HCT116 (cell line): ENCODE measurements at regions not wholly inside any gene's neighbourhood (a gene's known extent, or its start where the extent isn't known, plus 50 kb on each side); places are given as distances from the start of the nearest gene placed in this dataset.

Experiments used
- ATAC-seq: fragments of 200-7000 bp; cut with Tn5 transposase; 2 replicates; pipeline ENCODE4 v1.9.1; 2020; ENCODE audit warnings: mild to moderate bottlenecking, moderate library complexity
- BruUV-seq: library from RNA; stranded (reverse); fragments of 400-500 nt; replicated peaks from 2 replicates; lab custom pipeline; 2021; lab: Mats Ljungman, UMichigan
- CTCF ChIA-PET: fragments of 300-600 bp; sonication (Branson Sonifier 250); formaldehyde crosslinking; loops from one replicate; lab custom pipeline; 2021; ENCODE audit warnings: antibody characterized with exemption; lab: Charles Lee
- POLR2A ChIA-PET: fragments of 300-600, 350-600 bp; sonication (Branson Sonifier 250); formaldehyde crosslinking; loops from one replicate; lab custom pipeline; 2021; ENCODE audit warnings: antibody characterized with exemption; lab: Charles Lee
- RAD21 ChIA-PET, 2 experiments: fragments of 300-600 bp; sonication (Branson Sonifier 250); formaldehyde crosslinking; loops; one replicate each; lab custom pipeline; 2023; ENCODE audit warnings: low total read pairs in 2 of 2; ENCODE audit not compliant: uncharacterized antibody in 2 of 2, unreplicated experiment in 2 of 2, low non-redundant PET in 1 of 2; lab: Charles Lee
- DNase-seq: peaks from one replicate; pipeline ENCODE4 v3.0.0-alpha.2; 2010; ENCODE audit warnings: low read depth, low spot score
- H2AFZ ChIP-seq: fragments of 200-600 bp; shearing (Covaris generic), sonication (generic); 2 replicates; pipeline ENCODE4 v1.6.1; 2017; ENCODE audit warnings: low read depth, mixed run types, mixed read lengths, antibody characterized with exemption, low read length; ENCODE audit not compliant: poor library complexity, severe bottlenecking
- H3K27ac ChIP-seq: 2 replicates; pipeline ENCODE4 v1.5.1; 2012; ENCODE audit warnings: low read depth, low read length
- H3K27me3 ChIP-seq: fragments of 200-600 bp; sonication (generic); 2 replicates; pipeline ENCODE4 v1.6.1; 2016; ENCODE audit warnings: mixed run types, low read length, mixed read lengths; ENCODE audit not compliant: insufficient read depth
- H3K36me3 ChIP-seq, 2 experiments: fragments of 200-500 bp in 1 of 2; fragments of 200-600 bp in 1 of 2; sonication (Bioruptor generic) in 1 of 2; sonication (generic) in 1 of 2; 2 replicates each; pipeline versions ENCODE4 v1.5.1 to v1.6.1; 2014 to 2016; ENCODE audit warnings: low read length in 2 of 2, inconsistent platforms in 1 of 2, mixed read lengths in 1 of 2, mixed run types in 1 of 2; ENCODE audit not compliant: insufficient read depth in 2 of 2, control insufficient read depth in 1 of 2
- H3K4me1 ChIP-seq, 2 experiments: fragments of 200-600 bp in 1 of 2; sonication (generic) in 1 of 2; 2 replicates each; pipeline versions ENCODE4 v1.5.1 to v1.6.1; 2012 to 2017; ENCODE audit warnings: low read length in 2 of 2, inconsistent platforms in 1 of 2, mild to moderate bottlenecking in 1 of 2, mixed read lengths in 1 of 2, mixed run types in 1 of 2, moderate library complexity in 1 of 2; ENCODE audit not compliant: insufficient read depth in 2 of 2, control insufficient read depth in 1 of 2
- H3K4me2 ChIP-seq: fragments of 200-600 bp; sonication (generic); 2 replicates; pipeline ENCODE4 v1.6.1; 2017; ENCODE audit warnings: mixed run types, low read length, mixed read lengths
- H3K4me3 ChIP-seq, 2 experiments: fragments of 200-600 bp in 1 of 2; sonication (generic) in 1 of 2; replicated peaks in 1 of 2; 2 replicates each; pipeline ENCODE4 v1.5.1; 2011 to 2016; ENCODE audit warnings: low read length in 2 of 2, control low read depth in 1 of 2, low read depth in 1 of 2, mild to moderate bottlenecking in 1 of 2, mixed read lengths in 1 of 2, mixed run types in 1 of 2
- H3K79me2 ChIP-seq: fragments of 200-600 bp; sonication (generic); 2 replicates; pipeline ENCODE4 v1.6.1; 2017; ENCODE audit warnings: mild to moderate bottlenecking, mixed run types, low read length, moderate library complexity, mixed read lengths; ENCODE audit not compliant: insufficient read depth
- H3K9ac ChIP-seq: fragments of 200-600 bp; sonication (generic); 2 replicates; pipeline ENCODE4 v1.6.1; 2016; ENCODE audit warnings: low read length, mixed read lengths
- H3K9me2 ChIP-seq: fragments of 200-600 bp; sonication (generic), shearing (Covaris generic); 2 replicates; pipeline ENCODE4 v1.6.1; 2017; ENCODE audit warnings: mixed run types, mild to moderate bottlenecking, moderate library complexity; ENCODE audit not compliant: insufficient read depth
- H3K9me3 ChIP-seq, 2 experiments: fragments of 200-500 bp in 1 of 2; fragments of 200-600 bp in 1 of 2; sonication (Bioruptor generic) in 1 of 2; sonication (generic) in 1 of 2; 2 replicates each; pipeline ENCODE4 v1.6.1; 2014 to 2017; ENCODE audit warnings: low read length in 2 of 2, mixed read lengths in 2 of 2, inconsistent platforms in 1 of 2, low read depth in 1 of 2, mild to moderate bottlenecking in 1 of 2, mixed run types in 1 of 2, moderate library complexity in 1 of 2; ENCODE audit not compliant: control insufficient read depth in 1 of 2, insufficient read depth in 1 of 2
- H4K20me1 ChIP-seq: fragments of 200-600 bp; sonication (generic), shearing (Covaris generic); 2 replicates; pipeline ENCODE4 v1.6.1; 2017; ENCODE audit warnings: mixed run types, mild to moderate bottlenecking, moderate library complexity; ENCODE audit not compliant: insufficient read depth
- CBX3 ChIP-seq: IDR thresholded peaks from 2 replicates; pipeline ENCODE4 v1.6.1; 2012; ENCODE audit warnings: low read depth
- CEBPB ChIP-seq: IDR thresholded peaks from 2 replicates; pipeline ENCODE4 v1.6.1; 2012; ENCODE audit warnings: low read depth
- EGR1 ChIP-seq: IDR thresholded peaks from 2 replicates; pipeline ENCODE4 v1.6.1; 2012; ENCODE audit warnings: low read depth
- ELF1 ChIP-seq: IDR thresholded peaks from 2 replicates; pipeline ENCODE4 v1.6.1; 2012; ENCODE audit warnings: low read depth, borderline replicate concordance
- EZH2 ChIP-seq: fragments of 200-600 bp; sonication (generic); IDR thresholded peaks from 2 replicates; pipeline ENCODE4 v1.6.1; 2017; ENCODE audit warnings: antibody characterized with exemption, mixed run types
- JUND ChIP-seq: IDR thresholded peaks from 2 replicates; pipeline ENCODE4 v1.6.1; 2012
- POLR2AphosphoS5 ChIP-seq: IDR thresholded peaks from 2 replicates; pipeline ENCODE4 v1.6.1; 2011; ENCODE audit warnings: mild to moderate bottlenecking, low read depth, low read length, moderate library complexity
- RAD21 ChIP-seq: IDR thresholded peaks from 2 replicates; pipeline ENCODE4 v1.6.1; 2012; ENCODE audit warnings: low read depth, mild to moderate bottlenecking
- SIN3A ChIP-seq: IDR thresholded peaks from 2 replicates; pipeline ENCODE4 v1.6.1; 2012; ENCODE audit warnings: low read depth
- YY1 ChIP-seq: IDR thresholded peaks from 2 replicates; pipeline ENCODE4 v1.6.1; 2011; ENCODE audit warnings: low read length, low read depth, moderate library complexity, mild to moderate bottlenecking; ENCODE audit not compliant: insufficient replicate concordance; ENCODE audit errors: extremely low read depth
- ZFX ChIP-seq: fragments of 450-650 bp; IDR thresholded peaks from 2 replicates; pipeline ENCODE4 v1.6.1; 2017
- ZNF274 ChIP-seq: fragments of 200-500 bp; sonication (Bioruptor generic); IDR thresholded peaks from 2 replicates; pipeline ENCODE4 v1.6.1; 2014; ENCODE audit warnings: mild to moderate bottlenecking, low read depth, low read length, inconsistent platforms
- intact Hi-C: fragments of 100-400 bp; cut with micrococcal nuclease; formaldehyde crosslinking; loops from 2 replicates; pipeline ENCODE4 v1.10.0; 2022
- TF ChIP-seq, protein P1 (sequence below): IDR thresholded peaks from 2 replicates; pipeline ENCODE4 v1.6.1; 2012
- TF ChIP-seq, protein P2 (sequence below): IDR thresholded peaks from 2 replicates; pipeline ENCODE4 v1.6.1; 2012
- TF ChIP-seq, protein P3 (sequence below), 3 experiments: fragments of 200-600 bp in 1 of 3; sonication (generic) in 1 of 3; IDR thresholded peaks in 2 of 3; conservative IDR thresholded peaks in 1 of 3; 2 replicates each; pipeline ENCODE4 v1.5.1; 2012 to 2017; ENCODE audit warnings: low read depth in 2 of 3, low read length in 2 of 3, antibody characterized with exemption in 1 of 3, borderline replicate concordance in 1 of 3, control low read depth in 1 of 3, mild to moderate bottlenecking in 1 of 3, mixed read lengths in 1 of 3, mixed run types in 1 of 3, moderate library complexity in 1 of 3; ENCODE audit not compliant: insufficient read depth in 1 of 3
- TF ChIP-seq, protein P4 (sequence below): IDR thresholded peaks from 2 replicates; pipeline ENCODE4 v1.6.1; 2012; ENCODE audit warnings: low read depth

DNA sequence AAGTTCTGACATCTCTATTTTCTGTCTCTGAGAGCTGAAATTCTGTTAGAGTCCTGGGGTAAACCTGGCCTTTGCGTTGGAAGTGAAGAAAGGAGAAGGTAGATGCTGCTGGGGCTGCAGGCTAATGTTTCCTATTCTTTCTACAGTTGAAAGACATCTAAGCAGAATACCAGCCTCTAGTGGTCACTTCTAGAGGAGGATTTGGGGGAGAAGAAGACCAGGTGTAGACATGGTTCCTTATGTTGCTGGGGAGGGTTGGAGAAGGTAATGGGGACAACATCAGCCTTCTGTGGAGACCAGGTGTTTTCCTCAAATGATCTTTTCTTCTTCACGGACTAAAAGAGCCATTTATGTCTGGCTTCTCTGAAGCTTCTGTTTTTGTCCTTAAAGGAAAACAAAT, 62.6 kb downstream of the BTBD3 start:
- H4K20me1 ChIP-seq = no peaks in the 10 kb centered on the region
- RAD21 ChIA-PET = no interaction called here
- H3K4me2 ChIP-seq = no peak overlapping the region
- H2AFZ ChIP-seq = no peak overlapping the region
- H3K4me3 ChIP-seq = no peak overlapping the region
- no peaks in the 10 kb centered on the region for H3K9me3 ChIP-seq
- H3K27ac ChIP-seq = no peak overlapping the region
- H3K9me2 ChIP-seq = no peaks in the 10 kb centered on the region
- no peak overlapping the region for H3K9ac ChIP-seq
- no peak for ATAC-seq
- intact Hi-C loops = no loop called here
- no peaks in the 10 kb centered on the region for H3K27me3 ChIP-seq
- POLR2A ChIA-PET = no interaction called here
- BruUV-seq = no TSS peak
- H3K36me3 ChIP-seq = no peaks in the 10 kb centered on the region
- DNase-seq = no peak
- TF ChIP-seq CEBPB = no peak
- no peak for TF ChIP-seq EGR1
- no peaks in the 10 kb centered on the region for H3K79me2 ChIP-seq
- H3K4me1 ChIP-seq = no peaks in the 10 kb centered on the region
- CTCF ChIA-PET = no interaction called here

DNA sequence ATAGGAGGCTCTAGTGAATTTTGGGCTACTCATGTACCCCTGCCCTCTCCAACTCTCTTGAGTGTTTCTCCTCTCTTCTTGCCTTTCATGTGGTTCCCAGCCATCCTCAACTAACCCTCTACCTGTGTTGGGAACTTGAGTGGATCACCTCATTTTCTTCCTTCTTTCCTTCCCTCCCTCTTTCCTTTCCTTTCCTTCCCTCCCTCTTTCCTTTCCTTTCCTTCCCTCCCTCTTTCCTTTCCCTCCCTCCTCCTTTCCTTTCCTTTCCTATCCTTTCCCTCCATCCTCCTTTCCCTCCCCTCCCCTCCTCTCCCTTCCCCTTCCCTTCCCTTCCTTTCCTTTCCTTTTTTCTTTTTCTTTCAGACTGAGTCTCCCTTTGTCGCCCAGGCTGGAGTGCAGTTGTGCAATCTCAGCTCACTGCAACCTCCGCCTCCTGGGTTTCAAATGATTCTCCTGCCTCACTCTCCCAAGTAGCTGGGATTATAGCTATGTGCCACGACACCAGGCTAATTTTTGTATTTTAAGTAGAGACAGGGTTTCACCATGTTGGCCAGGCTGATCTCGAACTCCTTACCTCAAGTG, 63.8 kb downstream of the BTBD3 start:
- no peak for ATAC-seq
- no peaks in the 10 kb centered on the region for H3K36me3 ChIP-seq
- POLR2A ChIA-PET = no interaction called here
- intact Hi-C loops = no loop called here
- H3K4me3 ChIP-seq = no peak overlapping the region
- no peak overlapping the region for H3K9ac ChIP-seq
- no TSS peak for BruUV-seq
- H3K4me2 ChIP-seq = no peak overlapping the region
- H3K9me3 ChIP-seq = no peaks in the 10 kb centered on the region
- H3K79me2 ChIP-seq = no peaks in the 10 kb centered on the region
- H3K27me3 ChIP-seq = no peaks in the 10 kb centered on the region
- H4K20me1 ChIP-seq = no peaks in the 10 kb centered on the region
- no peaks in the 10 kb centered on the region for H3K4me1 ChIP-seq
- H2AFZ ChIP-seq = no peak overlapping the region
- TF ChIP-seq EZH2 (no peak), ELF1 (no peak), POLR2AphosphoS5 (no peak), YY1 (no peak), RAD21 (no peak), ZNF274 (no peak), JUND (no peak), SIN3A (no peak), ZFX (no peak), CBX3 (no peak)
- TF ChIP-seq, protein P1, sequence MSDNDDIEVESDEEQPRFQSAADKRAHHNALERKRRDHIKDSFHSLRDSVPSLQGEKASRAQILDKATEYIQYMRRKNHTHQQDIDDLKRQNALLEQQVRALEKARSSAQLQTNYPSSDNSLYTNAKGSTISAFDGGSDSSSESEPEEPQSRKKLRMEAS = no peak
- TF ChIP-seq, protein P2, sequence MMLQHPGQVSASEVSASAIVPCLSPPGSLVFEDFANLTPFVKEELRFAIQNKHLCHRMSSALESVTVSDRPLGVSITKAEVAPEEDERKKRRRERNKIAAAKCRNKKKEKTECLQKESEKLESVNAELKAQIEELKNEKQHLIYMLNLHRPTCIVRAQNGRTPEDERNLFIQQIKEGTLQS = no peak
- TF ChIP-seq, protein P3, sequence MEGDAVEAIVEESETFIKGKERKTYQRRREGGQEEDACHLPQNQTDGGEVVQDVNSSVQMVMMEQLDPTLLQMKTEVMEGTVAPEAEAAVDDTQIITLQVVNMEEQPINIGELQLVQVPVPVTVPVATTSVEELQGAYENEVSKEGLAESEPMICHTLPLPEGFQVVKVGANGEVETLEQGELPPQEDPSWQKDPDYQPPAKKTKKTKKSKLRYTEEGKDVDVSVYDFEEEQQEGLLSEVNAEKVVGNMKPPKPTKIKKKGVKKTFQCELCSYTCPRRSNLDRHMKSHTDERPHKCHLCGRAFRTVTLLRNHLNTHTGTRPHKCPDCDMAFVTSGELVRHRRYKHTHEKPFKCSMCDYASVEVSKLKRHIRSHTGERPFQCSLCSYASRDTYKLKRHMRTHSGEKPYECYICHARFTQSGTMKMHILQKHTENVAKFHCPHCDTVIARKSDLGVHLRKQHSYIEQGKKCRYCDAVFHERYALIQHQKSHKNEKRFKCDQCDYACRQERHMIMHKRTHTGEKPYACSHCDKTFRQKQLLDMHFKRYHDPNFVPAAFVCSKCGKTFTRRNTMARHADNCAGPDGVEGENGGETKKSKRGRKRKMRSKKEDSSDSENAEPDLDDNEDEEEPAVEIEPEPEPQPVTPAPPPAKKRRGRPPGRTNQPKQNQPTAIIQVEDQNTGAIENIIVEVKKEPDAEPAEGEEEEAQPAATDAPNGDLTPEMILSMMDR (IDR thresholded peaks at IDR 0.05 in 2 of 3, conservative IDR thresholded peaks at IDR 0.05 in 1 of 3; ENCODE audit: borderline replicate concordance in 1 of 3, insufficient read depth in 1 of 3, low read depth in 2 of 3, low read length in 2 of 3) = no peak
- TF ChIP-seq, protein P4, sequence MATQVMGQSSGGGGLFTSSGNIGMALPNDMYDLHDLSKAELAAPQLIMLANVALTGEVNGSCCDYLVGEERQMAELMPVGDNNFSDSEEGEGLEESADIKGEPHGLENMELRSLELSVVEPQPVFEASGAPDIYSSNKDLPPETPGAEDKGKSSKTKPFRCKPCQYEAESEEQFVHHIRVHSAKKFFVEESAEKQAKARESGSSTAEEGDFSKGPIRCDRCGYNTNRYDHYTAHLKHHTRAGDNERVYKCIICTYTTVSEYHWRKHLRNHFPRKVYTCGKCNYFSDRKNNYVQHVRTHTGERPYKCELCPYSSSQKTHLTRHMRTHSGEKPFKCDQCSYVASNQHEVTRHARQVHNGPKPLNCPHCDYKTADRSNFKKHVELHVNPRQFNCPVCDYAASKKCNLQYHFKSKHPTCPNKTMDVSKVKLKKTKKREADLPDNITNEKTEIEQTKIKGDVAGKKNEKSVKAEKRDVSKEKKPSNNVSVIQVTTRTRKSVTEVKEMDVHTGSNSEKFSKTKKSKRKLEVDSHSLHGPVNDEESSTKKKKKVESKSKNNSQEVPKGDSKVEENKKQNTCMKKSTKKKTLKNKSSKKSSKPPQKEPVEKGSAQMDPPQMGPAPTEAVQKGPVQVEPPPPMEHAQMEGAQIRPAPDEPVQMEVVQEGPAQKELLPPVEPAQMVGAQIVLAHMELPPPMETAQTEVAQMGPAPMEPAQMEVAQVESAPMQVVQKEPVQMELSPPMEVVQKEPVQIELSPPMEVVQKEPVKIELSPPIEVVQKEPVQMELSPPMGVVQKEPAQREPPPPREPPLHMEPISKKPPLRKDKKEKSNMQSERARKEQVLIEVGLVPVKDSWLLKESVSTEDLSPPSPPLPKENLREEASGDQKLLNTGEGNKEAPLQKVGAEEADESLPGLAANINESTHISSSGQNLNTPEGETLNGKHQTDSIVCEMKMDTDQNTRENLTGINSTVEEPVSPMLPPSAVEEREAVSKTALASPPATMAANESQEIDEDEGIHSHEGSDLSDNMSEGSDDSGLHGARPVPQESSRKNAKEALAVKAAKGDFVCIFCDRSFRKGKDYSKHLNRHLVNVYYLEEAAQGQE = no peak
- H3K9me2 ChIP-seq = no peaks in the 10 kb centered on the region
- no peak for DNase-seq
- CTCF ChIA-PET = no interaction called here
- RAD21 ChIA-PET = no interaction called here
- H3K27ac ChIP-seq = no peak overlapping the region
